Daoy (cell line): ENCODE measurements at regions not wholly inside any gene's neighbourhood (a gene's known extent, or its start where the extent isn't known, plus 50 kb on each side); places are given as distances from the start of the nearest gene placed in this dataset.
A peak's percentile ranks its signal among the peaks of the same experiment; 100 is the strongest.
"Not testable (repeated sequence)": the region's sequence is repeated elsewhere in the genome, so short reads cannot be mapped to it uniquely, and the experiment has no call there.

Source experiments
- DNase-seq: peaks from one replicate; pipeline ENCODE4 v3.0.0-alpha.2; 2015; ENCODE audit warnings: low read depth

GRCh38 chr5:82603033-82603987, 325.2 kb upstream of the RPS23 start:
- DNase-seq = no peak

GRCh38 chr5:82601861-82602260, 323.7 kb upstream of the RPS23 start:
- DNase-seq = no peak

- no peak for DNase-seq
Measured at GRCh38 chr5:82601077-82601476, 322.9 kb upstream of the RPS23 start.

- no peak for DNase-seq
Measured at GRCh38 chr5:82599692-82600091, 321.5 kb upstream of the RPS23 start.

- DNase-seq = no peak
Measured at GRCh38 chr5:82599030-82599429, 320.9 kb upstream of the RPS23 start.

GRCh38 chr5:82597437-82597836, 319.3 kb upstream of the RPS23 start:
- peak; percentile 23 for DNase-seq

GRCh38 chr5:82596451-82596850, 318.3 kb upstream of the RPS23 start:
- no peak for DNase-seq

GRCh38 chr5:82595113-82595512, 317.0 kb upstream of the RPS23 start:
- no peak for DNase-seq

GRCh38 chr5:82594097-82594496, 315.9 kb upstream of the RPS23 start:
- no peak for DNase-seq

GRCh38 chr5:82593481-82593880, 315.3 kb upstream of the RPS23 start:
- DNase-seq = no peak

- DNase-seq = no peak
Measured at GRCh38 chr5:82591021-82591515, 312.9 kb upstream of the RPS23 start.

GRCh38 chr5:82590112-82590511, 312.0 kb upstream of the RPS23 start:
- DNase-seq = no peak

GRCh38 chr5:82586661-82587310, 308.6 kb upstream of the RPS23 start:
- no peak for DNase-seq

GRCh38 chr5:82586181-82586580, 308.0 kb upstream of the RPS23 start:
- no peak for DNase-seq

GRCh38 chr5:82584631-82585030, 306.5 kb upstream of the RPS23 start:
- DNase-seq = no peak

- not testable (repeated sequence) for DNase-seq
Measured at GRCh38 chr5:82583331-82583730, 305.2 kb upstream of the RPS23 start.

GRCh38 chr5:82564963-82565362, 286.8 kb upstream of the RPS23 start:
- DNase-seq = no peak

- no peak for DNase-seq
Measured at GRCh38 chr5:82563745-82564144, 285.6 kb upstream of the RPS23 start.

- no peak for DNase-seq
Measured at GRCh38 chr5:82562696-82563240, 284.6 kb upstream of the RPS23 start.

- no peak for DNase-seq
Measured at GRCh38 chr5:82561797-82562196, 283.6 kb upstream of the RPS23 start.

GRCh38 chr5:82560969-82561368, 282.8 kb upstream of the RPS23 start:
- no peak for DNase-seq

- no peak for DNase-seq
Measured at GRCh38 chr5:82560561-82560960, 282.4 kb upstream of the RPS23 start.
